HEK293 (cell line): ENCODE measurements at regions not wholly inside any gene's neighbourhood (a gene's known extent, or its start where the extent isn't known, plus 50 kb on each side); places are given as distances from the start of the nearest gene placed in this dataset.
"Not testable (repeated sequence)": the region's sequence is repeated elsewhere in the genome, so short reads cannot be mapped to it uniquely, and the experiment has no call there.

Source experiments
- CTCF ChIA-PET: fragments of 350-600 bp; formaldehyde crosslinking; extraction: SDS; loops from one replicate; lab custom pipeline; 2021; ENCODE audit warnings: antibody characterized with exemption; lab: Yijun Ruan, JAX
- POLR2A ChIA-PET: fragments of 300-600 bp; formaldehyde crosslinking; extraction: SDS; loops from one replicate; lab custom pipeline; 2020; ENCODE audit warnings: antibody characterized with exemption, inconsistent platforms; lab: Yijun Ruan, JAX
- H3K27ac ChIP-seq: fragments of 200-500 bp; sonication (Bioruptor generic); 2 replicates; pipeline ENCODE4 v1.5.1; 2014; ENCODE audit warnings: low read depth, low read length, control low read depth, inconsistent platforms; ENCODE audit errors: extremely low read depth
- H3K36me3 ChIP-seq, 2 experiments: fragments of 200-500 bp in 1 of 2; sonication (Bioruptor generic) in 1 of 2; 1 replicate in 1 of 2; 2 replicates in 1 of 2; pipeline ENCODE4 v1.5.1; 2014 to 2017; ENCODE audit warnings: inconsistent platforms in 2 of 2, low read length in 2 of 2; ENCODE audit not compliant: control insufficient read depth in 2 of 2, insufficient read depth in 1 of 2
- H3K4me1 ChIP-seq: fragments of 200-500 bp; sonication (Bioruptor generic); 2 replicates; pipeline ENCODE4 v1.5.1; 2014; ENCODE audit warnings: mild to moderate bottlenecking, low read length, inconsistent platforms; ENCODE audit not compliant: control insufficient read depth, insufficient read depth
- H3K4me3 ChIP-seq: 2 replicates; pipeline ENCODE4 v1.5.1; 2011; ENCODE audit warnings: low read depth, mild to moderate bottlenecking, control low read depth, low read length, moderate library complexity
- H3K9me3 ChIP-seq: fragments of 200-500 bp; sonication (Bioruptor generic); 2 replicates; pipeline ENCODE4 v1.5.1; 2014; ENCODE audit warnings: low read depth, low read length, inconsistent platforms; ENCODE audit not compliant: control insufficient read depth, insufficient read depth
- MYNN ChIP-seq: fragments of 450-650 bp; formaldehyde crosslinking; IDR thresholded peaks from 2 replicates; pipeline ENCODE4 v1.5.1; 2016; ENCODE audit warnings: missing biosample characterization, missing genetic modification characterization, borderline replicate concordance
- TSHZ1 ChIP-seq: fragments of 450-650 bp; formaldehyde crosslinking; IDR thresholded peaks from 2 replicates; pipeline ENCODE4 v1.5.1; 2016; ENCODE audit warnings: missing biosample characterization, missing genetic modification characterization, borderline replicate concordance
- ZFP69B ChIP-seq: fragments of 450-650 bp; formaldehyde crosslinking; IDR thresholded peaks from 2 replicates; pipeline ENCODE4 v1.5.1; 2016; ENCODE audit warnings: missing biosample characterization, missing genetic modification characterization
- ZNF112 ChIP-seq: fragments of 450-650 bp; formaldehyde crosslinking; IDR thresholded peaks from 2 replicates; pipeline ENCODE4 v1.5.0; 2017; ENCODE audit warnings: missing biosample characterization, missing genetic modification characterization
- ZNF121 ChIP-seq: fragments of 450-650 bp; formaldehyde crosslinking; IDR thresholded peaks from 2 replicates; pipeline ENCODE4 v1.5.1; 2016; ENCODE audit warnings: missing biosample characterization, missing genetic modification characterization
- ZNF16 ChIP-seq: fragments of 450-650 bp; formaldehyde crosslinking; IDR thresholded peaks from 2 replicates; pipeline ENCODE4 v1.5.1; 2016; ENCODE audit warnings: low read depth, missing biosample characterization, missing genetic modification characterization
- ZNF354C ChIP-seq: fragments of 450-650 bp; formaldehyde crosslinking; IDR thresholded peaks from 2 replicates; pipeline ENCODE4 v1.5.1; 2016; ENCODE audit warnings: missing biosample characterization, missing genetic modification characterization, low read depth, borderline replicate concordance
- ZNF501 ChIP-seq: fragments of 450-650 bp; formaldehyde crosslinking; IDR thresholded peaks from 2 replicates; pipeline ENCODE4 v1.5.1; 2016; ENCODE audit warnings: missing biosample characterization, missing genetic modification characterization
- ZNF513 ChIP-seq: fragments of 450-650 bp; IDR thresholded peaks from 2 replicates; pipeline ENCODE4 v1.5.1; 2018; ENCODE audit warnings: missing biosample characterization, missing genetic modification characterization
- ZNF544 ChIP-seq: fragments of 450-650 bp; formaldehyde crosslinking; IDR thresholded peaks from 2 replicates; pipeline ENCODE4 v1.5.0; 2017; ENCODE audit warnings: missing biosample characterization, missing genetic modification characterization
- ZNF777 ChIP-seq: fragments of 450-650 bp; formaldehyde crosslinking; IDR thresholded peaks from 2 replicates; pipeline ENCODE4 v1.5.1; 2017; ENCODE audit warnings: missing biosample characterization, missing genetic modification characterization, borderline replicate concordance
- ZSCAN23 ChIP-seq: fragments of 450-650 bp; formaldehyde crosslinking; IDR thresholded peaks from 2 replicates; pipeline ENCODE4 v1.5.1; 2016; ENCODE audit warnings: missing biosample characterization, missing genetic modification characterization

GRCh38 chr6:154624038-154624599, 109.1 kb upstream of the SCAF8 start:
- CTCF ChIA-PET: interaction anchor here (0.5 kb wide), 1 partner anchor 26 kb away, joined by 5 read pairs; no protein-coding TSS in a partner anchor
- POLR2A ChIA-PET: interaction anchor here (0.7 kb wide), 2 partner anchors 11 to 86 kb away, joined by 4 to 5 read pairs; no protein-coding TSS in a partner anchor
- Histone ChIP-seq H3K27ac (no peak overlapping the region), H3K4me3 (no peak overlapping the region), H3K9me3 (no peaks in the 10 kb centered on the region), H3K36me3 (no peaks in the 10 kb centered on the region), H3K4me1 (no peaks in the 10 kb centered on the region)
- no peak for TF ChIP-seq ZNF501 (tag by site-specific recombination)

- H3K4me3 ChIP-seq, CTCF ChIA-PET, H3K36me3 ChIP-seq, H3K9me3 ChIP-seq, H3K27ac ChIP-seq, H3K4me1 ChIP-seq: not testable (repeated sequence)
- POLR2A ChIA-PET: interaction anchor here (0.7 kb wide), 2 partner anchors 11 to 87 kb away, joined by 4 to 5 read pairs; no protein-coding TSS in a partner anchor
Observed at GRCh38 chr6:154624727-154625126, 108.5 kb upstream of the SCAF8 start.

DNA sequence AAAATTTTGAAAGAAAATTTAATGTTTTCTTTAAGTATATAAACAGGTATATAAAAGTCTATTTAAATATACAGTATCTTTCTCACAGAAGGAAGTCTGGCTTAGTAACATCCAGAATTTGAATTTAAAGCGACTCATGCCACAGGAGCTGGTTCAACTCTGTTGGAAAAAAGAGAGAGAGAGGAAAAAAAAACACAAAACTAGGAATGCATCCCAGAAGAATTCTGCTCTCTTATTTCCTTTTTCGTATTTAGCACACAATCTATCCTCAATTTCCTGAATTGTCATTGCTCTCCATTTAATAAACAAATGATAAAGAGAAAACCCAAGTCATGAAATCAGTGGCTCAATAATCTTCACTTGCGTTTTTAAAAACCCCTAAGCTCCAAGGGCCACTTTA, 107.5 kb upstream of the SCAF8 start:
- ChIA-PET POLR2A (no interaction called here), CTCF (interaction anchor here (0.6 kb wide), 1 partner anchor 30 kb away, joined by 3 read pairs; no protein-coding TSS in a partner anchor)
- H3K36me3 ChIP-seq: no peaks in the 10 kb centered on the region

DNA sequence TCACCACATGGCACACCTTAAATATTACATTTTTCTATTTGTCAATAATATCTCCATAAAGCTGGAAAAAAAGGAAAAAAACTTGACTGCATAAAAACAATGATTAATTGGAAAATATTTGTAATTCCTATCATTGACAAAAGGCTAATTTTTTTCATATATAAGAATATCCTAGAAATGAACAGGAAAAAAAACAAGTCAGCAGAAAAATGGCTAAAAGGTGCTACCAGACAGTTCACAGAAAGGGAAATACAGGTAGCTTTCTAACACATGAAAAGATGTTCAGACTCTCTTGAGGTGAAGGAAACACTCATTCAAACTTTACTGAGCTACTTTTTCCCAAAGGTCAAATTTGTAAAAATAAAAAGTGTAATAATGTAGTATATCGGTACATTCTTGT, 104.1 kb upstream of the SCAF8 start:
- POLR2A ChIA-PET: no interaction called here
- Histone ChIP-seq H3K4me1 (no peaks in the 10 kb centered on the region), H3K27ac (no peak overlapping the region)
- TF ChIP-seq ZSCAN23 (tag by site-specific recombination) (no peak), ZNF777 (tag by site-specific recombination) (no peak), ZNF16 (tag by site-specific recombination) (no peak), ZNF354C (tag by site-specific recombination) (no peak)
- TF ChIP-seq, all 188 proteins: peak for 0
- no peaks in the 10 kb centered on the region for H3K36me3 ChIP-seq
- no peak overlapping the region for H3K4me3 ChIP-seq
- no peaks in the 10 kb centered on the region for H3K9me3 ChIP-seq
- CTCF ChIA-PET: interaction anchor here (0.7 to 1.6 kb wide), 2 partner anchors 40 to 47 kb away, joined by 3 read pairs; no protein-coding TSS in a partner anchor

More for the DNA sequence above, 107.5 kb upstream of the SCAF8 start:
- Histone ChIP-seq H3K4me3 (no peak overlapping the region), H3K9me3 (no peaks in the 10 kb centered on the region), H3K4me1 (no peaks in the 10 kb centered on the region), H3K27ac (no peak overlapping the region)
- TF ChIP-seq MYNN (tag by site-specific recombination): no peak
- TF ChIP-seq ZNF544 (tag by site-specific recombination): no peak
- TF ChIP-seq ZNF121 (tag by site-specific recombination): no peak
- TF ChIP-seq TSHZ1 (tag by site-specific recombination): no peak
- TF ChIP-seq ZFP69B (tag by site-specific recombination): no peak
- TF ChIP-seq ZNF112: no peak
- TF ChIP-seq ZNF513 (tag by site-specific recombination): no peak
